LNCaP clone FGC (cell line): ENCODE measurements at regions not wholly inside any gene's neighbourhood (a gene's known extent, or its start where the extent isn't known, plus 50 kb on each side); places are given as distances from the start of the nearest gene placed in this dataset.

Source experiments
- DNase-seq: peaks from one replicate; pipeline ENCODE4 v3.0.0-alpha.2; 2011; ENCODE audit warnings: low read depth
- H3K4me3 ChIP-seq: 2 replicates; pipeline ENCODE4 v1.5.1; 2011; ENCODE audit warnings: mild to moderate bottlenecking, low read depth, low read length, control low read depth
- CTCF ChIP-seq: IDR thresholded peaks from 2 replicates; pipeline ENCODE4 v1.5.1; 2012; ENCODE audit warnings: mild to moderate bottlenecking; ENCODE audit not compliant: control insufficient read depth, insufficient read depth; ENCODE audit errors: extremely low read depth

GRCh38 chr12:124242529-124243065, 52.3 kb upstream of the RFLNA start:
- DNase-seq, result no peak
- TF ChIP-seq CTCF, result no peak
- H3K4me3 ChIP-seq, result no peak overlapping the region

- no peak for TF ChIP-seq CTCF
- DNase-seq, result no peak
- no peak overlapping the region for H3K4me3 ChIP-seq
These were observed 51.0 kb upstream of the RFLNA start for GRCh38 chr12:124243936-124244335.
